NB4 (cell line): ENCODE measurements at regions not wholly inside any gene's neighbourhood (a gene's known extent, or its start where the extent isn't known, plus 50 kb on each side); places are given as distances from the start of the nearest gene placed in this dataset.

Experiments
- POLR2A ChIP-seq: IDR thresholded peaks from 2 replicates; pipeline ENCODE4 v1.6.1; 2011; ENCODE audit warnings: mild to moderate bottlenecking; ENCODE audit not compliant: insufficient read length; ENCODE audit errors: extremely low read depth
- TF ChIP-seq, protein P1 (sequence below): IDR thresholded peaks from one replicate; pipeline ENCODE4 v1.5.1; 2012; ENCODE audit warnings: low read depth, low read length

DNA sequence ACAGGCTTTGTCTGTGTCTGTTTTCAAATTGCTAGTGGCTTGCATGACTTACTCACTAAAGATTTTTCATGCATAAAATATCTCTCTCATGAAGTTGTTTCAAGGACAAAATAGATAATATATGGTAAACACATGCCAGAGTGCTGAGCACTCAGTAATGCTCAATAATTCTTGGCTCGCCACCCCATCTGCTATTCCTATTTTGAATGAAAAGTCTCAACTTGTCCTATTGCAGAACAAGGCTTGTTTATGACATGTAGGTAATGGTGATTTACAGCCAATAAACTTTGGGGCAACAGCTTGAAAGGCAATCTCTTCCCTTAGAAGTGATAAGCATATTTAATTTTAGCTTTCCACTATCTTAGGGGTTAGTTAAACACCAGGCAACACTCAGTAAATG, 789.0 kb upstream of the ROBO1 start:
- TF ChIP-seq, protein P1, sequence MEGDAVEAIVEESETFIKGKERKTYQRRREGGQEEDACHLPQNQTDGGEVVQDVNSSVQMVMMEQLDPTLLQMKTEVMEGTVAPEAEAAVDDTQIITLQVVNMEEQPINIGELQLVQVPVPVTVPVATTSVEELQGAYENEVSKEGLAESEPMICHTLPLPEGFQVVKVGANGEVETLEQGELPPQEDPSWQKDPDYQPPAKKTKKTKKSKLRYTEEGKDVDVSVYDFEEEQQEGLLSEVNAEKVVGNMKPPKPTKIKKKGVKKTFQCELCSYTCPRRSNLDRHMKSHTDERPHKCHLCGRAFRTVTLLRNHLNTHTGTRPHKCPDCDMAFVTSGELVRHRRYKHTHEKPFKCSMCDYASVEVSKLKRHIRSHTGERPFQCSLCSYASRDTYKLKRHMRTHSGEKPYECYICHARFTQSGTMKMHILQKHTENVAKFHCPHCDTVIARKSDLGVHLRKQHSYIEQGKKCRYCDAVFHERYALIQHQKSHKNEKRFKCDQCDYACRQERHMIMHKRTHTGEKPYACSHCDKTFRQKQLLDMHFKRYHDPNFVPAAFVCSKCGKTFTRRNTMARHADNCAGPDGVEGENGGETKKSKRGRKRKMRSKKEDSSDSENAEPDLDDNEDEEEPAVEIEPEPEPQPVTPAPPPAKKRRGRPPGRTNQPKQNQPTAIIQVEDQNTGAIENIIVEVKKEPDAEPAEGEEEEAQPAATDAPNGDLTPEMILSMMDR: no peak
- TF ChIP-seq POLR2A: no peak
